UCSD-AML1 (cell line): ENCODE measurements at regions not wholly inside any gene's neighbourhood (a gene's known extent, or its start where the extent isn't known, plus 50 kb on each side); places are given as distances from the start of the nearest gene placed in this dataset.

ENCODE experiments used
- DNase-seq: peaks from one replicate; lab custom pipeline; 2025; ENCODE audit not compliant: unreplicated experiment; lab: John Stamatoyannopoulos, UW

DNA sequence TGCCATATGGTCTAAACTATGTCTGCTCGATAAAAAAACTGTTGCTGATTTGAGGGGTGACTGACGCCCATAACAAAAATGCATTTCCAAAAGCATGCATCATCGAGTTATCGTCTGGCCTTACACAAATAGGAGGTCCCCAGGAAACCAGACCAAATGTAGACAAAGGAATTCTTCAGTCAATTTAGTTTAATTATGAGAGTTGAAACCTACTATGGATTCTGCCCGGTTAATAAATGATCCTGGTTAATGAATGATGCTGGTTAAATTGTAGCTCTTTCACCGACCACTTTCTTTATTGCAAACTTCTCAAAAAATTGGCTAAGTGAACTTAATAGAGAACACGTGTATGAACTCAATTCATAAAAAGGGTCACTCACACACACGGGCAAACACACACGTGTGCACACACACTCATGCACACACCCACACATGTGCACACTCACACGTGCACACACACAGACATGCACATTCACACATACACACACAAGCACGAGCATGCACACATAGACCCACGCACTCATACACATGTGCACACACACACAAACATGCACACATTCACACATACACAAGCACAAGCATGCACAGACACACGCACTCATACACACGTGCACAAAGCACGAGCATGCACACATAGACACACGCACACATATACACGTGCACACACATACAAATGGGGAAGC lies 59.0 kb upstream of the SALL3 start:
- DNase-seq, result no peak

GRCh38 chr18:78922856-78923255 lies 56.8 kb upstream of the SALL3 start:
- no peak for DNase-seq

GRCh38 chr18:78924301-78924700 lies 55.3 kb upstream of the SALL3 start:
- no peak for DNase-seq

- DNase-seq, result no peak
Measured at GRCh38 chr18:78924786-78925540, 54.7 kb upstream of the SALL3 start.

DNA sequence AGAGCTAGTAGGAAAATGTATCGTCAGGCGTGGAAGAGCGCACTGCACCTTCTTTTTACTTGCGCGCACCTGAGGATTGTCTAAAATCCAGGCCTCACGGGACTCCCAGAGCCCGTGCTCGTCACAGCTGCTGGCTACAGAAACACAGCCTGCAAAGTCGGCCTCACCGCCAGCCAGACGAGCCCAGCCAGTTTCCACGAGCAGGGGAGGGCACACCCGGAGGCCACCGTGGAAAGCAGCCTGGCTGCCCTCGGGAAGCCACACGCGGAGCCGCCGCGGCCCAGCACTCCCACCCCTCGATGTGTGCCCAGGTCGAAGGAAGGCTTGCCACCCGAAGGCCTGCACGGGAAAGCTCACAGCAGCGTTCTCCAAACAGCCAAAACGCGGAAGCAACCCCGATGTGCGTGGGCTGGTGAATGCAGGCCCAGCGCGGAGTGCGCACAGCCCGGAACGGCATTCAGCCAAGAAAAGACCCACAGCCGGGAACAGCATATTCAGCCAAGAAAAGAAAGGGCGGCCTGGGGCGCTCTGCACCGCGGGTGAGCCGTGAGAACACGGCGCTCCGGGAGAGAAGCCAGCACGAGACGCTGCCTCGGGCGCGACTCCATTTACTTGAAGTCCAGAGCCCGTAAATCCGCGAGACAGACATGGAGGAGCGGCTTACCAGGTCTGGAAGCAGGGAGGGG lies 53.9 kb upstream of the SALL3 start:
- no peak for DNase-seq

DNA sequence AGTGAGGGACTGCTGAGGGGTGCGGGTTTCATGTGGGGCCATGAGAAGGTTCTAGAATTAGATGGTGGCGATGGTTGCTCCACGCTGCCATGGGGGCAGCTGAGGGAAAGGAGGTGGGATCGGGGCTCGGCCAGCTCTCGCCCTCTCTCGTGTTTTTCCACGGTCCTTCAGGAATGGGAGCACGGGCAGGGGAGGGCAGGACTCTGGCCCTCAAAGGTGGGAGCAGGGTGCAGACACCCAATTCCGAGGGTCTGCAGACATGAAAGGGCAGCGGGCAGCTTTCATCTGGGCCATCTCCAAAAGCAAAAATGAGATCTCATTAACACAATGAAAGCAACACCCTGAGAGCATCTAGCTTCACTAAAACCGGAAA lies 53.4 kb upstream of the SALL3 start:
- DNase-seq, result no peak

GRCh38 chr18:78927156-78927555 lies 52.5 kb upstream of the SALL3 start:
- no peak for DNase-seq

DNA sequence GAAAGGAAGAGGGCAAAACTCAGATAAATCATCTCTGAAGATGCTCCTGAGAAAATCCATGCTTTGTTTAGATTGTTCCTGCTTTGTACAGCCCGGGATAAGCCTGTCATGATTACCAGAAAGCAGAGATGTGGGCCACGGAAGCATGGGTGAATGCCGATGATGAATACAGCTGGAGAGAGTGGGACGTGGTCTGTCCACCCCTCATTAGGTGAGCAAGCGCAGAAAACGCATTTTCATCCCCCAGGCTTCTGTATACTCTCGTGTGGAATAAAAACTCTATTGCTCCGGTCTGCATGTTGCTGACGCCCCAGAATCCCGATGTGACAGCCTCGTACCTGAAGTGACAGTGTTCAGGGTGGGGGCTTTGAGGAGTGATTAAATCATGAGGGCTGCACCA lies 52.0 kb upstream of the SALL3 start:
- no peak for DNase-seq

DNA sequence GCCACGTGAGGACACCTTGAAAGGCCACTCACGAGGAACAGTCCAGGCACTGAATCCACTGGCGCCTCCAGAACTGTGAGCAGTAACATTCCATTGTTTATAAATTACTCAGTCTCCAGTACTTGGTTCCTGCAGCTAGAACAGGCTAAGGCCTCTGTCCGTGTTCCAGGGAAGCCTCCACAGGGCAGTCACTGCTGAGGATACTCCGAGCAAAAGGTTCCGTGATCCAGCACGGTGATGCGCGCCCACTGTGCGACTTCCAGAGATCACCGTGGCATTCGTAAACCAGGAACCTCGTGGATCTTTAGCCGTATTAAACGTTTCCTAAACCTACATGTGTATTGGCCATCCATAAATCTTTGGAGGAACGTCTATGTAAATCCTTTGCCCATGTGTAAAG lies 51.5 kb upstream of the SALL3 start:
- DNase-seq, result no peak

DNA sequence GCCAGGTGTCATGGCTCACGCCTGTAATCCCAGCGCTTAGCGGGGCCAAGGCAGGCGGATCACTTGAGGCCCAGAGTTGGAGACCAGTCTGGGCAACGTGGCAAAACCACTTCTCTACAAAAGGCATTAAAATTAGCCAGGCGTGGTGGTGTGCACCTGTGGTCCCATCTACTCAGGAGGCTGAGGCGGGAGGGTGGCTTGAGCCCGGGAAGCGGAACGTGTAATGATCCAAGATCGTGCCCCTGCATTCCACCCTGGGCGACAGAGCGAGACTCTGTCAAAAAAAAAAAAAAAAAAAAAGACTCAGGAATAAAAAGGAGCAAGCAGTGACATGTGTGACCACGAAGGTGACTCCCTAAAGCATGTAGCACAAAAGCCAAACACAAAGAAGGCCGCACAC lies 50.1 kb upstream of the SALL3 start:
- no peak for DNase-seq
